ENCODE measurements at regions not wholly inside any gene's neighbourhood (a gene's known extent, or its start where the extent isn't known, plus 50 kb on each side); places are given as distances from the start of the nearest gene placed in this dataset.
"Not testable (repeated sequence)": the region's sequence is repeated elsewhere in the genome, so short reads cannot be mapped to it uniquely, and the experiment has no call there.

GRCh38 chr17:33941744-33942143 is 313.3 kb upstream of the CCL2 start:
- DNase-seq (ENCODE audit: low read depth in 2 of 2): no peak

GRCh38 chr17:33942414-33942813 is 312.7 kb upstream of the CCL2 start:
- no peak for DNase-seq (ENCODE audit: low read depth in 2 of 2)

- no peak for DNase-seq (ENCODE audit: low read depth in 2 of 2)
These were observed 310.7 kb upstream of the CCL2 start for GRCh38 chr17:33944412-33944811.

- DNase-seq (ENCODE audit: low read depth in 2 of 2): no peak
These were observed 310.3 kb upstream of the CCL2 start for GRCh38 chr17:33944826-33945225.

- no peak for DNase-seq (ENCODE audit: low read depth in 2 of 2)
These were observed 309.2 kb upstream of the CCL2 start for GRCh38 chr17:33945646-33946546.

- DNase-seq (ENCODE audit: low read depth in 2 of 2): no peak
These were observed 307.3 kb upstream of the CCL2 start for GRCh38 chr17:33947762-33948161.

- DNase-seq (ENCODE audit: low read depth in 2 of 2): no peak
These were observed 306.8 kb upstream of the CCL2 start for GRCh38 chr17:33948309-33948708.

GRCh38 chr17:33949100-33949499 is 306.0 kb upstream of the CCL2 start:
- DNase-seq (ENCODE audit: low read depth in 2 of 2): no peak

- no peak for DNase-seq (ENCODE audit: low read depth in 2 of 2)
These were observed 305.0 kb upstream of the CCL2 start for GRCh38 chr17:33950061-33950460.

- no peak for DNase-seq (ENCODE audit: low read depth in 2 of 2)
These were observed 302.7 kb upstream of the CCL2 start for GRCh38 chr17:33952425-33952824.

GRCh38 chr17:33954597-33954996 is 300.5 kb upstream of the CCL2 start:
- DNase-seq (ENCODE audit: low read depth in 2 of 2): no peak

GRCh38 chr17:33955461-33955860 is 299.6 kb upstream of the CCL2 start:
- DNase-seq (ENCODE audit: low read depth in 2 of 2): no peak

GRCh38 chr17:33959098-33959497 is 296.0 kb upstream of the CCL2 start:
- not testable (repeated sequence) for DNase-seq (ENCODE audit: low read depth in 2 of 2)

- no peak for DNase-seq (ENCODE audit: low read depth in 2 of 2)
These were observed 292.0 kb upstream of the CCL2 start for GRCh38 chr17:33962857-33963655.

GRCh38 chr17:33964344-33964979 is 290.6 kb upstream of the CCL2 start:
- no peak for DNase-seq (ENCODE audit: low read depth in 2 of 2)

- DNase-seq (ENCODE audit: low read depth in 2 of 2): no peak
These were observed 288.6 kb upstream of the CCL2 start for GRCh38 chr17:33966410-33967059.

GRCh38 chr17:33967608-33968349 is 287.3 kb upstream of the CCL2 start:
- no peak for DNase-seq (ENCODE audit: low read depth in 2 of 2)

GRCh38 chr17:33968350-33969044 is 286.6 kb upstream of the CCL2 start:
- no peak for DNase-seq (ENCODE audit: low read depth in 2 of 2)

GRCh38 chr17:33970279-33970678 is 284.8 kb upstream of the CCL2 start:
- no peak for DNase-seq (ENCODE audit: low read depth in 2 of 2)

- DNase-seq (ENCODE audit: low read depth in 2 of 2): no peak
These were observed 282.3 kb upstream of the CCL2 start for GRCh38 chr17:33972763-33973162.

- DNase-seq (ENCODE audit: low read depth in 2 of 2): no peak
These were observed 281.6 kb upstream of the CCL2 start for GRCh38 chr17:33973491-33973890.

Measured in stimulated activated CD4-positive, alpha-beta T cell treated with anti-CD3 and anti-CD28 coated beads, Interleukin-1b, Interleukin-23, amount 100 ng/mL, for 1 hour (primary cell).